ENCODE measurements at regions not wholly inside any gene's neighbourhood (a gene's known extent, or its start where the extent isn't known, plus 50 kb on each side); places are given as distances from the start of the nearest gene placed in this dataset.

- no peaks in the 10 kb centered on the region for H3K9me3 ChIP-seq
- TF ChIP-seq POLR2A (IDR thresholded peaks at IDR 0.05), result no peak
- no peak for TF ChIP-seq CTCF (IDR thresholded peaks at IDR 0.05)
- H3K36me3 ChIP-seq (replicated peaks in 1 of 2; ENCODE audit: insufficient read depth in 1 of 2, low read depth in 2 of 2), result no peaks in the 10 kb centered on the region
- H3K27ac ChIP-seq, result no peak overlapping the region
- no peak for DNase-seq
- H3K27me3 ChIP-seq, result no peaks in the 10 kb centered on the region
- intact Hi-C loops (cut with DNase I), result no loop called here
- 53 to 56% methylated on average over 1 of the region's 1 CpG for WGBS, 2 donors
- no peak for ATAC-seq
- H3K4me3 ChIP-seq, result no peak overlapping the region
- H3K4me1 ChIP-seq, result no peaks in the 10 kb centered on the region
These were observed 185.5 kb upstream of the DYNLRB2 start for GRCh38 chr16:80355335-80355734.

- no peak for TF ChIP-seq POLR2A (IDR thresholded peaks at IDR 0.05)
- TF ChIP-seq CTCF (IDR thresholded peaks at IDR 0.05), result no peak
- intact Hi-C loops (cut with DNase I), result no loop called here
- Histone ChIP-seq H3K27me3 (no peaks in the 10 kb centered on the region), H3K4me1 (no peaks in the 10 kb centered on the region), H3K27ac (no peak overlapping the region), H3K4me3 (no peak overlapping the region), H3K36me3 (replicated peaks in 1 of 2; ENCODE audit: insufficient read depth in 1 of 2, low read depth in 2 of 2) (no peaks in the 10 kb centered on the region), H3K9me3 (no peaks in the 10 kb centered on the region)
- no peak for DNase-seq
- ATAC-seq, result no peak
- WGBS, 2 donors, result 47 to 56% methylated on average over 3 of the region's 3 CpGs
These were observed 190.7 kb upstream of the DYNLRB2 start for GRCh38 chr16:80350061-80350460.

GRCh38 chr16:80347900-80348299, 192.9 kb upstream of the DYNLRB2 start:
- Histone ChIP-seq H3K9me3 (no peaks in the 10 kb centered on the region), H3K27ac (no peak overlapping the region), H3K27me3 (no peaks in the 10 kb centered on the region), H3K4me3 (no peak overlapping the region), H3K36me3 (replicated peaks in 1 of 2; ENCODE audit: insufficient read depth in 1 of 2, low read depth in 2 of 2) (no peaks in the 10 kb centered on the region), H3K4me1 (no peaks in the 10 kb centered on the region)
- WGBS, 2 donors, result 29 to 34% methylated on average over 3 of the region's 3 CpGs
- no peak for ATAC-seq
- TF ChIP-seq CTCF (IDR thresholded peaks at IDR 0.05) (no peak), POLR2A (IDR thresholded peaks at IDR 0.05) (no peak)
- intact Hi-C loops (cut with DNase I), result no loop called here
- DNase-seq, result peak; percentile 17 to 23 (median 23)

- no peaks in the 10 kb centered on the region for H3K36me3 ChIP-seq (replicated peaks in 1 of 2; ENCODE audit: insufficient read depth in 1 of 2, low read depth in 2 of 2)
- DNase-seq (no peak), ATAC-seq (no peak)
- intact Hi-C loops (cut with DNase I), result no loop called here
- no peaks in the 10 kb centered on the region for H3K9me3 ChIP-seq
- no peaks in the 10 kb centered on the region for H3K27me3 ChIP-seq
- H3K4me3 ChIP-seq, result no peak overlapping the region
- TF ChIP-seq POLR2A (IDR thresholded peaks at IDR 0.05), result no peak
- TF ChIP-seq CTCF (IDR thresholded peaks at IDR 0.05), result no peak
- 77 to 91% methylated on average over 3 of the region's 3 CpGs for WGBS, 2 donors
- no peaks in the 10 kb centered on the region for H3K4me1 ChIP-seq
- H3K27ac ChIP-seq, result no peak overlapping the region
These were observed 193.8 kb upstream of the DYNLRB2 start for GRCh38 chr16:80347002-80347401.

GRCh38 chr16:80346111-80346632, 194.6 kb upstream of the DYNLRB2 start:
- DNase-seq, result no peak
- intact Hi-C loops (cut with DNase I), result no loop called here

More at GRCh38 chr16:80346111-80346632, 194.6 kb upstream of the DYNLRB2 start:
- Histone ChIP-seq H3K27me3 (no peaks in the 10 kb centered on the region), H3K4me1 (no peaks in the 10 kb centered on the region), H3K27ac (no peak overlapping the region), H3K9me3 (no peaks in the 10 kb centered on the region), H3K4me3 (no peak overlapping the region), H3K36me3 (replicated peaks in 1 of 2; ENCODE audit: insufficient read depth in 1 of 2, low read depth in 2 of 2) (no peaks in the 10 kb centered on the region)
- 67 to 75% methylated on average over 6 of the region's 6 CpGs for WGBS, 2 donors
- ATAC-seq, result no peak
- TF ChIP-seq CTCF (IDR thresholded peaks at IDR 0.05), result no peak
- no peak for TF ChIP-seq POLR2A (IDR thresholded peaks at IDR 0.05)
